MV-4-11 (cell line): ENCODE measurements at regions not wholly inside any gene's neighbourhood (a gene's known extent, or its start where the extent isn't known, plus 50 kb on each side); places are given as distances from the start of the nearest gene placed in this dataset.

Experiments
- DNase-seq: peaks from one replicate; lab custom pipeline; 2025; lab: John Stamatoyannopoulos, UW

- no peak for DNase-seq
These were observed 142.0 kb upstream of the USP9Y start for GRCh38 chrY:12559007-12559406.

GRCh38 chrY:12576278-12576677, 124.8 kb upstream of the USP9Y start:
- DNase-seq, result no peak

- DNase-seq, result no peak
These were observed 107.4 kb upstream of the USP9Y start for GRCh38 chrY:12593532-12594216.

GRCh38 chrY:12598783-12599182, 102.2 kb upstream of the USP9Y start:
- DNase-seq, result no peak

- DNase-seq, result no peak
These were observed 95.6 kb upstream of the USP9Y start for GRCh38 chrY:12605426-12605825.

- no peak for DNase-seq
These were observed 90.2 kb upstream of the USP9Y start for GRCh38 chrY:12610861-12611260.

GRCh38 chrY:12615733-12616446, 85.1 kb upstream of the USP9Y start:
- no peak for DNase-seq

GRCh38 chrY:12621454-12622081, 79.5 kb upstream of the USP9Y start:
- DNase-seq, result no peak

- DNase-seq, result no peak
These were observed 77.8 kb upstream of the USP9Y start for GRCh38 chrY:12623204-12623603.

- DNase-seq, result no peak
These were observed 58.0 kb upstream of the USP9Y start for GRCh38 chrY:12642986-12643385.

- DNase-seq, result no peak
These were observed 57.2 kb upstream of the USP9Y start for GRCh38 chrY:12643693-12644348.

- DNase-seq, result no peak
These were observed 49.9 kb upstream of the USP9Y start for GRCh38 chrY:12651095-12651494.
